HEK293T (cell line): ENCODE measurements at regions not wholly inside any gene's neighbourhood (a gene's known extent, or its start where the extent isn't known, plus 50 kb on each side); places are given as distances from the start of the nearest gene placed in this dataset.

Source experiments
- ELF4 ChIP-seq: fragments of 450-650 bp; IDR thresholded peaks from 2 replicates; pipeline ENCODE4 v1.6.1; 2017; ENCODE audit warnings: antibody characterized with exemption
- FOXM1 ChIP-seq: fragments of 450-650 bp; IDR thresholded peaks from 2 replicates; pipeline ENCODE4 v1.6.1; 2017; ENCODE audit warnings: mild to moderate bottlenecking, borderline replicate concordance

- TF ChIP-seq FOXM1 (no peak), ELF4 (no peak)
Observed at GRCh38 chr10:51006686-51007085, 67.6 kb upstream of the PRKG1 start.
